ENCODE measurements at regions not wholly inside any gene's neighbourhood (a gene's known extent, or its start where the extent isn't known, plus 50 kb on each side); places are given as distances from the start of the nearest gene placed in this dataset.

DNA sequence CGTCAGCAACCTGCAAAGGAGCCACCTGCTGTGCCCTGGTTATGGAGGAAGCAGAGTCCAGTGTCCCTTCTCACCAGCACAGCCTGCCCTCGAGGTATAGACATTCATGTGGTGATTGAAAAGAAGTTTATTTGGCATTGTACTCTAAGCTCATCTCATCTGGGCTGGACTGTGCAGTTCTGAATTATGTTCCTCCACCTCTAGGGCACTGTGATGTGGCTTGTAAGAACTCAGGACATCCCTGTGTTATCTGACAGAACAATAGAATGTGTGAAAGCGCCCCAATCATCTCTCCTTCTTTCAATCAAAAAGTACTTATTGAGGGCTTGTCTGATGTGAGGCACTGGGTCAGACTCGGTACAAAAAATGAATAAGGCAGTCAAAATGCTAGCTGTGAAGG is 140.1 kb downstream of the DHRS2 start:
- ChIA-PET CTCF (interaction anchor here (1.0 to 2.4 kb wide), 4 partner anchors 10 to 144 kb away, joined by 3 to 8 read pairs (median 4); no protein-coding TSS in a partner anchor), POLR2A (no interaction called here)
- FAIRE-seq (no peak), DNase-seq (ENCODE audit: low read depth in 1 of 2, low spot score in 1 of 2) (no peak), ATAC-seq (peak in 1 of 2 experiments; percentile 73; a peak in 1 of 6 replicates)
- Histone ChIP-seq H3K4me1 (no peaks in the 10 kb centered on the region), H3K4me3 (no peak overlapping the region), H3K4me2 (no peak overlapping the region), H3K27ac (no peak overlapping the region), H3K9me3 (no peaks in the 10 kb centered on the region)
- 0% methylated on average over 4 of the region's 4 CpGs for WGBS (ENCODE audit: missing lambda C conversion rate)
- TF ChIP-seq, protein P1, sequence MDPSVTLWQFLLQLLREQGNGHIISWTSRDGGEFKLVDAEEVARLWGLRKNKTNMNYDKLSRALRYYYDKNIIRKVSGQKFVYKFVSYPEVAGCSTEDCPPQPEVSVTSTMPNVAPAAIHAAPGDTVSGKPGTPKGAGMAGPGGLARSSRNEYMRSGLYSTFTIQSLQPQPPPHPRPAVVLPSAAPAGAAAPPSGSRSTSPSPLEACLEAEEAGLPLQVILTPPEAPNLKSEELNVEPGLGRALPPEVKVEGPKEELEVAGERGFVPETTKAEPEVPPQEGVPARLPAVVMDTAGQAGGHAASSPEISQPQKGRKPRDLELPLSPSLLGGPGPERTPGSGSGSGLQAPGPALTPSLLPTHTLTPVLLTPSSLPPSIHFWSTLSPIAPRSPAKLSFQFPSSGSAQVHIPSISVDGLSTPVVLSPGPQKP (IDR thresholded peaks at IDR 0.05; ENCODE audit: low read depth, low read length): no peak
- TF ChIP-seq HEYL (CRISPR knock-in tag; IDR thresholded peaks at IDR 0.05): no peak
- TF ChIP-seq PHF8 (IDR thresholded peaks at IDR 0.05; ENCODE audit: borderline replicate concordance, low read depth): no peak
- TF ChIP-seq, protein P2, sequence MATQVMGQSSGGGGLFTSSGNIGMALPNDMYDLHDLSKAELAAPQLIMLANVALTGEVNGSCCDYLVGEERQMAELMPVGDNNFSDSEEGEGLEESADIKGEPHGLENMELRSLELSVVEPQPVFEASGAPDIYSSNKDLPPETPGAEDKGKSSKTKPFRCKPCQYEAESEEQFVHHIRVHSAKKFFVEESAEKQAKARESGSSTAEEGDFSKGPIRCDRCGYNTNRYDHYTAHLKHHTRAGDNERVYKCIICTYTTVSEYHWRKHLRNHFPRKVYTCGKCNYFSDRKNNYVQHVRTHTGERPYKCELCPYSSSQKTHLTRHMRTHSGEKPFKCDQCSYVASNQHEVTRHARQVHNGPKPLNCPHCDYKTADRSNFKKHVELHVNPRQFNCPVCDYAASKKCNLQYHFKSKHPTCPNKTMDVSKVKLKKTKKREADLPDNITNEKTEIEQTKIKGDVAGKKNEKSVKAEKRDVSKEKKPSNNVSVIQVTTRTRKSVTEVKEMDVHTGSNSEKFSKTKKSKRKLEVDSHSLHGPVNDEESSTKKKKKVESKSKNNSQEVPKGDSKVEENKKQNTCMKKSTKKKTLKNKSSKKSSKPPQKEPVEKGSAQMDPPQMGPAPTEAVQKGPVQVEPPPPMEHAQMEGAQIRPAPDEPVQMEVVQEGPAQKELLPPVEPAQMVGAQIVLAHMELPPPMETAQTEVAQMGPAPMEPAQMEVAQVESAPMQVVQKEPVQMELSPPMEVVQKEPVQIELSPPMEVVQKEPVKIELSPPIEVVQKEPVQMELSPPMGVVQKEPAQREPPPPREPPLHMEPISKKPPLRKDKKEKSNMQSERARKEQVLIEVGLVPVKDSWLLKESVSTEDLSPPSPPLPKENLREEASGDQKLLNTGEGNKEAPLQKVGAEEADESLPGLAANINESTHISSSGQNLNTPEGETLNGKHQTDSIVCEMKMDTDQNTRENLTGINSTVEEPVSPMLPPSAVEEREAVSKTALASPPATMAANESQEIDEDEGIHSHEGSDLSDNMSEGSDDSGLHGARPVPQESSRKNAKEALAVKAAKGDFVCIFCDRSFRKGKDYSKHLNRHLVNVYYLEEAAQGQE (IDR thresholded peaks at IDR 0.05): no peak
- no peak for TF ChIP-seq KDM1A (IDR thresholded peaks at IDR 0.05; ENCODE audit: low read depth)
- no peak for TF ChIP-seq KDM5A (IDR thresholded peaks at IDR 0.05)
- TF ChIP-seq RAD21 (conservative IDR thresholded peaks at IDR 0.05 in 1 of 2, IDR thresholded peaks at IDR 0.05 in 1 of 2): no peak
- TF ChIP-seq, protein P3, sequence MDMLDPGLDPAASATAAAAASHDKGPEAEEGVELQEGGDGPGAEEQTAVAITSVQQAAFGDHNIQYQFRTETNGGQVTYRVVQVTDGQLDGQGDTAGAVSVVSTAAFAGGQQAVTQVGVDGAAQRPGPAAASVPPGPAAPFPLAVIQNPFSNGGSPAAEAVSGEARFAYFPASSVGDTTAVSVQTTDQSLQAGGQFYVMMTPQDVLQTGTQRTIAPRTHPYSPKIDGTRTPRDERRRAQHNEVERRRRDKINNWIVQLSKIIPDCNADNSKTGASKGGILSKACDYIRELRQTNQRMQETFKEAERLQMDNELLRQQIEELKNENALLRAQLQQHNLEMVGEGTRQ (IDR thresholded peaks at IDR 0.05): no peak
- no peak for TF ChIP-seq NPAS2 (CRISPR knock-in tag; IDR thresholded peaks at IDR 0.05; ENCODE audit: borderline replicate concordance)
- TF ChIP-seq NFE2L2 (conservative IDR thresholded peaks at IDR 0.05; ENCODE audit: low read length): no peak
- TF ChIP-seq HOXA7 (CRISPR knock-in tag; IDR thresholded peaks at IDR 0.05): no peak
- no peak for TF ChIP-seq FOXS1 (CRISPR knock-in tag; IDR thresholded peaks at IDR 0.05)
- TF ChIP-seq, protein P4, sequence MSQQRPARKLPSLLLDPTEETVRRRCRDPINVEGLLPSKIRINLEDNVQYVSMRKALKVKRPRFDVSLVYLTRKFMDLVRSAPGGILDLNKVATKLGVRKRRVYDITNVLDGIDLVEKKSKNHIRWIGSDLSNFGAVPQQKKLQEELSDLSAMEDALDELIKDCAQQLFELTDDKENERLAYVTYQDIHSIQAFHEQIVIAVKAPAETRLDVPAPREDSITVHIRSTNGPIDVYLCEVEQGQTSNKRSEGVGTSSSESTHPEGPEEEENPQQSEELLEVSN (IDR thresholded peaks at IDR 0.05; ENCODE audit: borderline replicate concordance, low read depth): no peak
- TF ChIP-seq CHD2 (IDR thresholded peaks at IDR 0.05; ENCODE audit: low read length, partially characterized antibody): no peak
- no peak for TF ChIP-seq FOSL2 (IDR thresholded peaks at IDR 0.05)
- no peak for TF ChIP-seq FOSL2 (CRISPR knock-in tag; IDR thresholded peaks at IDR 0.05)
- TF ChIP-seq RCOR1 (IDR thresholded peaks at IDR 0.05; ENCODE audit: low read depth, low read length): no peak

DNA sequence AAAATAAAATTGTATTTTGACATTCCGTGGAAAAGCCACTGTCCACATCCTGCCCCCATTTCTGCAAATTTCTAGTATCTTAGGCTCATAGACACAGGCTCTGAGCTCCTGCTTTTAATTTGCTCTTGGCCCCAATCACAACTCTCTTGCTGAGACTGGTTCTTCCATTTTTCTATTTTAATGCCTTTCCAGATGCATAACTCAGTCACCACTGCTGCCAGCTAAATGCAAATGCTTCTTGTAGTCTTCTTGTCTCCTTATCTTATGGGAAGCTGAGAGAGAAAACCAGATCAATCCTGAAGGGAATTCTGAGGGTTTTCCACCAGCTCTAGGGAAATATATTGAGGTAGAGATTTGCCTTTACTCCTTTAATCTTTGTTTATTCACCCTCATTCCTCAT is 149.0 kb downstream of the DHRS2 start:
- no peak overlapping the region for H3K4me2 ChIP-seq
- ATAC-seq: no peak
- no peaks in the 10 kb centered on the region; the same call in 2 of the 3 replicates for H3K9me3 ChIP-seq
- WGBS (ENCODE audit: missing lambda C conversion rate): 58% methylated on average over 1 of the region's 1 CpG
- ChIA-PET CTCF (interaction anchor here (1.6 kb wide), 1 partner anchor 154 kb away, joined by 5 read pairs; no protein-coding TSS in a partner anchor), POLR2A (no interaction called here)
- no peak overlapping the region for H3K4me3 ChIP-seq
- FAIRE-seq: no peak
- H3K4me1 ChIP-seq: no peaks in the 10 kb centered on the region
- no peak overlapping the region for H3K27ac ChIP-seq
- TF ChIP-seq RNF2 (IDR thresholded peaks at IDR 0.05; ENCODE audit: borderline replicate concordance, low read depth) (no peak), HEYL (CRISPR knock-in tag; IDR thresholded peaks at IDR 0.05) (no peak), TP53 (CRISPR knock-in tag; IDR thresholded peaks at IDR 0.05) (no peak)
- TF ChIP-seq, protein P5, sequence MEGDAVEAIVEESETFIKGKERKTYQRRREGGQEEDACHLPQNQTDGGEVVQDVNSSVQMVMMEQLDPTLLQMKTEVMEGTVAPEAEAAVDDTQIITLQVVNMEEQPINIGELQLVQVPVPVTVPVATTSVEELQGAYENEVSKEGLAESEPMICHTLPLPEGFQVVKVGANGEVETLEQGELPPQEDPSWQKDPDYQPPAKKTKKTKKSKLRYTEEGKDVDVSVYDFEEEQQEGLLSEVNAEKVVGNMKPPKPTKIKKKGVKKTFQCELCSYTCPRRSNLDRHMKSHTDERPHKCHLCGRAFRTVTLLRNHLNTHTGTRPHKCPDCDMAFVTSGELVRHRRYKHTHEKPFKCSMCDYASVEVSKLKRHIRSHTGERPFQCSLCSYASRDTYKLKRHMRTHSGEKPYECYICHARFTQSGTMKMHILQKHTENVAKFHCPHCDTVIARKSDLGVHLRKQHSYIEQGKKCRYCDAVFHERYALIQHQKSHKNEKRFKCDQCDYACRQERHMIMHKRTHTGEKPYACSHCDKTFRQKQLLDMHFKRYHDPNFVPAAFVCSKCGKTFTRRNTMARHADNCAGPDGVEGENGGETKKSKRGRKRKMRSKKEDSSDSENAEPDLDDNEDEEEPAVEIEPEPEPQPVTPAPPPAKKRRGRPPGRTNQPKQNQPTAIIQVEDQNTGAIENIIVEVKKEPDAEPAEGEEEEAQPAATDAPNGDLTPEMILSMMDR (IDR thresholded peaks at IDR 0.05): no peak
- DNase-seq (ENCODE audit: low read depth in 1 of 2, low spot score in 1 of 2): no peak
